ENCODE measurements at regions not wholly inside any gene's neighbourhood (a gene's known extent, or its start where the extent isn't known, plus 50 kb on each side); places are given as distances from the start of the nearest gene placed in this dataset.

DNA sequence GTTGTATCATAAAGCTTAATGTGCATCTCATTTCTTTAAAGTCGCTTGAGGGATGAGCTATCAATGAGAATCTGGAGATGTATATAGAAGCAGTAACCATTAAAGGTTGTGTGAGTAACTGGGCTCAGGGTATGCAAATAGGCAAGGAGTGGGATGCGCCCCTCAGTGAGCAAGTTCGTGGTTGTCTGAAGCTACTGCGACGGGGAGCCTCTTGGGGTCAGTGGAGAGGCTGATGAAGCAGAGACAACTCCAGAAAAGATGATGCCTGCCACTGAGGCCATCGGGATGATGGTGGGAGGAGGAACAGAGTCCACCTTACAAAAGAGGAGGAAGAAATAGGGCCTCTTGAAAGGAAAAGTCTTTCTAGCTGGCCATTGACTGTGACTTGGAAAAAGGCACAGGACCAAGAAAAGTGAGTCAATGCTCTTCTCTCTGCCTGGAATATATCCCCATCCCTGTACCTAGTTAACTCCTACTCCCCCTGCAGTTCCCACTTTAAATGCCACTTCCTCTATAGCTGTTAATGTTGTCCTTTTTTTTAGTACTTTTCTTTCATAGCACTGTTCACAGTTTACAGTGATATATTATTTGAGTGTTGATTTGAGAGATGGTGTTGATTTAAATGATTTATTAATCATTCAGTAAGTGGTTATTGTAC, 51.4 kb upstream of the LSM6 start:
- Histone ChIP-seq H3K27me3 (ENCODE audit: control insufficient read depth, insufficient read depth, low read length) (no peaks in the 10 kb centered on the region), H3K36me3 (ENCODE audit: control insufficient read depth, insufficient read depth, low read length) (no peaks in the 10 kb centered on the region), H3K4me3 (ENCODE audit: low read depth, low read length) (no peak overlapping the region)
- no peak for DNase-seq (ENCODE audit: low read depth)
- ChIA-PET CTCF (interaction anchor here (1.0 to 1.5 kb wide), 4 partner anchors 9 to 29 kb away, joined by 3 to 6 read pairs (median 4); no protein-coding TSS in a partner anchor), POLR2A (no interaction called here)
- TF ChIP-seq, protein P1, sequence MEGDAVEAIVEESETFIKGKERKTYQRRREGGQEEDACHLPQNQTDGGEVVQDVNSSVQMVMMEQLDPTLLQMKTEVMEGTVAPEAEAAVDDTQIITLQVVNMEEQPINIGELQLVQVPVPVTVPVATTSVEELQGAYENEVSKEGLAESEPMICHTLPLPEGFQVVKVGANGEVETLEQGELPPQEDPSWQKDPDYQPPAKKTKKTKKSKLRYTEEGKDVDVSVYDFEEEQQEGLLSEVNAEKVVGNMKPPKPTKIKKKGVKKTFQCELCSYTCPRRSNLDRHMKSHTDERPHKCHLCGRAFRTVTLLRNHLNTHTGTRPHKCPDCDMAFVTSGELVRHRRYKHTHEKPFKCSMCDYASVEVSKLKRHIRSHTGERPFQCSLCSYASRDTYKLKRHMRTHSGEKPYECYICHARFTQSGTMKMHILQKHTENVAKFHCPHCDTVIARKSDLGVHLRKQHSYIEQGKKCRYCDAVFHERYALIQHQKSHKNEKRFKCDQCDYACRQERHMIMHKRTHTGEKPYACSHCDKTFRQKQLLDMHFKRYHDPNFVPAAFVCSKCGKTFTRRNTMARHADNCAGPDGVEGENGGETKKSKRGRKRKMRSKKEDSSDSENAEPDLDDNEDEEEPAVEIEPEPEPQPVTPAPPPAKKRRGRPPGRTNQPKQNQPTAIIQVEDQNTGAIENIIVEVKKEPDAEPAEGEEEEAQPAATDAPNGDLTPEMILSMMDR (IDR thresholded peaks at IDR 0.05; ENCODE audit: insufficient read depth, low read depth, low read length): no peak

GRCh38 chr4:146123231-146123630, 52.3 kb upstream of the LSM6 start:
- no peaks in the 10 kb centered on the region for H3K27me3 ChIP-seq (ENCODE audit: control insufficient read depth, insufficient read depth, low read length)
- CTCF ChIA-PET: interaction anchor here (1.3 to 1.5 kb wide), 3 partner anchors 8 to 28 kb away, joined by 3 to 6 read pairs (median 3); no protein-coding TSS in a partner anchor
- no peaks in the 10 kb centered on the region for H3K36me3 ChIP-seq (ENCODE audit: control insufficient read depth, insufficient read depth, low read length)
- TF ChIP-seq, protein P1 (IDR thresholded peaks at IDR 0.05; ENCODE audit: insufficient read depth, low read depth, low read length): no peak
- POLR2A ChIA-PET: no interaction called here
- no peak for DNase-seq (ENCODE audit: low read depth)
- H3K4me3 ChIP-seq (ENCODE audit: low read depth, low read length): no peak overlapping the region

DNA sequence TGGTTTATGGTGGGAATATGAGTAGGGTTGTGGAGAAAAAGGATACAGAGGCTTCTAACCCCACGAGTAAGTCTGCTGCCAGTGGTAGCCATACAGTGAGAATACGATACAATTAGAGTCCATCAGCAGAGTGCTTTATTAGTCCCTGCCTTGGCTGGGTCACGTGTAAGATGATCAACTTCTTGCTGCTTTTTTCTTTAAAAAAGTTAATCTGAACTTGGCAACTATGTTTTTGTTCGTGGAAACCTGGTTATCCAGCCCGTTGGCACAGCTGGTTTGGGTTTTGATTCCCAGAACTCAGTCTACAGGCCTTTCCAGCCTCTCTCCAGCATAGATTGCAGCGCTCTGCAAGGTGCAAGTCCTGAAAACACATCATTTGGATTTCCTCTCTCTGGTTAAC, 53.1 kb upstream of the LSM6 start:
- H3K27me3 ChIP-seq (ENCODE audit: control insufficient read depth, insufficient read depth, low read length): no peaks in the 10 kb centered on the region
- no peak overlapping the region for H3K4me3 ChIP-seq (ENCODE audit: low read depth, low read length)
- TF ChIP-seq, protein P1 (IDR thresholded peaks at IDR 0.05; ENCODE audit: insufficient read depth, low read depth, low read length): no peak
- no peaks in the 10 kb centered on the region for H3K36me3 ChIP-seq (ENCODE audit: control insufficient read depth, insufficient read depth, low read length)
- ChIA-PET CTCF (no interaction called here), POLR2A (no interaction called here)
- no peak for DNase-seq (ENCODE audit: low read depth)

DNA sequence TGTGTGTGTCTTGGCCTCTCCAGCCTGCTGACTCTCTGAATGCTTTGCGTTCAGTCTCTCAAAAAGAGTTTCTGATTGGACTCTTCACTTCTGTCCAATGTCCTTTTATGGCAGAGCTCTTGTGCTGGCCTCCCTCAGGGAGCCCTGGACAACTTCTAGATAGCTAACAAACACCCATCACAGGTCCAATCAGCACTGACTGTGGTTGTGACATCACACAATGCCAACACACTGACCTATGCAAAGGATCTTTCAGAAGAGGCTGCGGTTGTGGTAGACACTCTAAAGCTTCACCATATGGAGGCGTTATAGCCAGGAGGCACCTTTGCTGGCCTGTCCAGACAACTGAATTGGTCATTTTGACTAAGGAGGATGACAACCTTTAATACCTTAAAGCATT, 53.8 kb upstream of the LSM6 start:
- POLR2A ChIA-PET: no interaction called here
- Histone ChIP-seq H3K4me3 (ENCODE audit: low read depth, low read length) (no peak overlapping the region), H3K27me3 (ENCODE audit: control insufficient read depth, insufficient read depth, low read length) (no peaks in the 10 kb centered on the region; the same call in 1 of the 2 replicates), H3K36me3 (ENCODE audit: control insufficient read depth, insufficient read depth, low read length) (no peaks in the 10 kb centered on the region)
- TF ChIP-seq, protein P1 (IDR thresholded peaks at IDR 0.05; ENCODE audit: insufficient read depth, low read depth, low read length): no peak
- no peak for DNase-seq (ENCODE audit: low read depth)
- CTCF ChIA-PET: interaction anchor here (0.9 kb wide), 1 partner anchor 27 kb away, joined by 3 read pairs; no protein-coding TSS in a partner anchor

- H3K4me3 ChIP-seq (ENCODE audit: low read depth, low read length): no peak overlapping the region
- H3K36me3 ChIP-seq (ENCODE audit: control insufficient read depth, insufficient read depth, low read length): no peaks in the 10 kb centered on the region
- POLR2A ChIA-PET: no interaction called here
- CTCF ChIA-PET: interaction anchor here (1.2 to 1.7 kb wide), 2 partner anchors 14 to 25 kb away, joined by 3 to 6 read pairs; no protein-coding TSS in a partner anchor
- no peaks in the 10 kb centered on the region; the same call in 1 of the 2 replicates for H3K27me3 ChIP-seq (ENCODE audit: control insufficient read depth, insufficient read depth, low read length)
- TF ChIP-seq, protein P1 (IDR thresholded peaks at IDR 0.05; ENCODE audit: insufficient read depth, low read depth, low read length): no peak
- DNase-seq (ENCODE audit: low read depth): no peak
Measured at GRCh38 chr4:146119845-146120404, 55.6 kb upstream of the LSM6 start.
